ENCODE measurements at regions not wholly inside any gene's neighbourhood (a gene's known extent, or its start where the extent isn't known, plus 50 kb on each side); places are given as distances from the start of the nearest gene placed in this dataset.

- H3K27ac ChIP-seq (ENCODE audit: low read length): no peak overlapping the region
- no peak for DNase-seq
- no peaks in the 10 kb centered on the region for H3K27me3 ChIP-seq (ENCODE audit: low read length)
- no peak overlapping the region for H3K4me2 ChIP-seq (ENCODE audit: low read depth, low read length, poor library complexity, severe bottlenecking)
- H3K9me3 ChIP-seq (ENCODE audit: low read length): no peaks in the 10 kb centered on the region
- H3K36me3 ChIP-seq (ENCODE audit: insufficient read depth, low read length): no peaks in the 10 kb centered on the region
- no peaks in the 10 kb centered on the region for H3K9me2 ChIP-seq (replicated peaks; ENCODE audit: insufficient read depth, low read length)
- no peaks in the 10 kb centered on the region for H4K20me1 ChIP-seq (ENCODE audit: insufficient read depth, low read depth, low read length)
- no peak overlapping the region for H3K9ac ChIP-seq (ENCODE audit: low read length)
- peaks cover 26% of the 10 kb centered on the region for H3K4me1 ChIP-seq (ENCODE audit: low read length)
- no peak overlapping the region for H2AFZ ChIP-seq (ENCODE audit: low read length)
- H3K79me2 ChIP-seq (ENCODE audit: low read length): no peaks in the 10 kb centered on the region
- H3K4me3 ChIP-seq (ENCODE audit: low read length): no peak overlapping the region
Observed at GRCh38 chr14:61226015-61226654, 55.0 kb downstream of the TMEM30B start.

GRCh38 chr14:61225344-61225743, 55.8 kb downstream of the TMEM30B start:
- DNase-seq: no peak
- Histone ChIP-seq H2AFZ (ENCODE audit: low read length) (0 out of 2 replicates have a peak overlapping the region, but pooled peaks have one; percentile 17), H3K9me2 (replicated peaks; ENCODE audit: insufficient read depth, low read length) (no peaks in the 10 kb centered on the region), H3K4me2 (ENCODE audit: low read depth, low read length, poor library complexity, severe bottlenecking) (no peak overlapping the region), H4K20me1 (ENCODE audit: insufficient read depth, low read depth, low read length) (no peaks in the 10 kb centered on the region), H3K79me2 (ENCODE audit: low read length) (no peaks in the 10 kb centered on the region), H3K4me1 (ENCODE audit: low read length) (peaks cover 26% of the 10 kb centered on the region), H3K27me3 (ENCODE audit: low read length) (no peaks in the 10 kb centered on the region), H3K9me3 (ENCODE audit: low read length) (no peaks in the 10 kb centered on the region), H3K36me3 (ENCODE audit: insufficient read depth, low read length) (no peaks in the 10 kb centered on the region), H3K27ac (ENCODE audit: low read length) (no peak overlapping the region), H3K4me3 (ENCODE audit: low read length) (no peak overlapping the region), H3K9ac (ENCODE audit: low read length) (no peak overlapping the region)

GRCh38 chr14:61223552-61223951, 57.6 kb downstream of the TMEM30B start:
- DNase-seq: no peak
- H3K4me3 ChIP-seq (ENCODE audit: low read length): no peak overlapping the region
- H3K9me3 ChIP-seq (ENCODE audit: low read length): no peaks in the 10 kb centered on the region
- peak overlapping the region; percentile 55; the same call in 1 of the 2 replicates for H2AFZ ChIP-seq (ENCODE audit: low read length)
- no peaks in the 10 kb centered on the region for H3K9me2 ChIP-seq (replicated peaks; ENCODE audit: insufficient read depth, low read length)
- H3K4me1 ChIP-seq (ENCODE audit: low read length): peaks cover 26% of the 10 kb centered on the region
- no peak overlapping the region for H3K9ac ChIP-seq (ENCODE audit: low read length)
- H3K79me2 ChIP-seq (ENCODE audit: low read length): no peaks in the 10 kb centered on the region
- H4K20me1 ChIP-seq (ENCODE audit: insufficient read depth, low read depth, low read length): no peaks in the 10 kb centered on the region
- no peaks in the 10 kb centered on the region for H3K36me3 ChIP-seq (ENCODE audit: insufficient read depth, low read length)
- H3K27me3 ChIP-seq (ENCODE audit: low read length): no peaks in the 10 kb centered on the region
- no peak overlapping the region for H3K27ac ChIP-seq (ENCODE audit: low read length)
- no peak overlapping the region for H3K4me2 ChIP-seq (ENCODE audit: low read depth, low read length, poor library complexity, severe bottlenecking)

GRCh38 chr14:61222388-61222787, 58.8 kb downstream of the TMEM30B start:
- peak; percentile 53 for DNase-seq
- Histone ChIP-seq H4K20me1 (ENCODE audit: insufficient read depth, low read depth, low read length) (no peaks in the 10 kb centered on the region), H3K9me3 (ENCODE audit: low read length) (no peaks in the 10 kb centered on the region), H3K9ac (ENCODE audit: low read length) (no peak overlapping the region), H3K9me2 (replicated peaks; ENCODE audit: insufficient read depth, low read length) (no peaks in the 10 kb centered on the region), H3K4me3 (ENCODE audit: low read length) (no peak overlapping the region), H3K27me3 (ENCODE audit: low read length) (no peaks in the 10 kb centered on the region), H2AFZ (ENCODE audit: low read length) (peak overlapping the region; percentile 41; the same call in 1 of the 2 replicates), H3K27ac (ENCODE audit: low read length) (no peak overlapping the region), H3K4me1 (ENCODE audit: low read length) (peaks cover 26% of the 10 kb centered on the region), H3K36me3 (ENCODE audit: insufficient read depth, low read length) (no peaks in the 10 kb centered on the region), H3K79me2 (ENCODE audit: low read length) (no peaks in the 10 kb centered on the region), H3K4me2 (ENCODE audit: low read depth, low read length, poor library complexity, severe bottlenecking) (peak overlapping the region; percentile 32)

GRCh38 chr14:61221906-61222305, 59.2 kb downstream of the TMEM30B start:
- Histone ChIP-seq H3K27ac (ENCODE audit: low read length) (no peak overlapping the region), H3K79me2 (ENCODE audit: low read length) (no peaks in the 10 kb centered on the region), H3K36me3 (ENCODE audit: insufficient read depth, low read length) (no peaks in the 10 kb centered on the region), H3K9me3 (ENCODE audit: low read length) (no peaks in the 10 kb centered on the region), H3K4me3 (ENCODE audit: low read length) (no peak overlapping the region), H3K9ac (ENCODE audit: low read length) (no peak overlapping the region), H3K4me1 (ENCODE audit: low read length) (peaks cover 26% of the 10 kb centered on the region), H3K4me2 (ENCODE audit: low read depth, low read length, poor library complexity, severe bottlenecking) (peak overlapping the region; percentile 32), H3K9me2 (replicated peaks; ENCODE audit: insufficient read depth, low read length) (no peaks in the 10 kb centered on the region), H3K27me3 (ENCODE audit: low read length) (no peaks in the 10 kb centered on the region), H4K20me1 (ENCODE audit: insufficient read depth, low read depth, low read length) (no peaks in the 10 kb centered on the region), H2AFZ (ENCODE audit: low read length) (peak overlapping the region; percentile 15; the same call in 1 of the 2 replicates)
- DNase-seq: no peak

DNA sequence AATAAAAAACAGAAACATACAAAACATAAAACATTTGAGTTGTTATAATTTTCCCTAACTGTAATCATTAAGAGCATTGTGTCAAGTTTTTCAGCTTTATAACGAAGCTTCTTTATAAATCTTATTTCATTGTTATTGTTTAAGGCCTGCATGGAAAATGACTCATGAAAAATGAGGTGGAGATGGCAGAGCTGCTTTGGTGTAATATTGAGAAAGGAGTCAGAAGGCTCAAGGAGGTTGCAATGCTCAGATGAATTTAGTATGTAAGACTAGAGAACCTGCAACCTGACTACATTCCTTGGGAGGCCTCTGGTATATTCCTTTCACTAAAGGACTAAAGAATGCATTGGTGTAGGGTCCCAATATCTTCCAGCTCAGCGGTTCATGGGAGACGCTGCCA, 61.5 kb downstream of the TMEM30B start:
- Histone ChIP-seq H3K4me2 (ENCODE audit: low read depth, low read length, poor library complexity, severe bottlenecking) (no peak overlapping the region), H3K9ac (ENCODE audit: low read length) (no peak overlapping the region)

DNA sequence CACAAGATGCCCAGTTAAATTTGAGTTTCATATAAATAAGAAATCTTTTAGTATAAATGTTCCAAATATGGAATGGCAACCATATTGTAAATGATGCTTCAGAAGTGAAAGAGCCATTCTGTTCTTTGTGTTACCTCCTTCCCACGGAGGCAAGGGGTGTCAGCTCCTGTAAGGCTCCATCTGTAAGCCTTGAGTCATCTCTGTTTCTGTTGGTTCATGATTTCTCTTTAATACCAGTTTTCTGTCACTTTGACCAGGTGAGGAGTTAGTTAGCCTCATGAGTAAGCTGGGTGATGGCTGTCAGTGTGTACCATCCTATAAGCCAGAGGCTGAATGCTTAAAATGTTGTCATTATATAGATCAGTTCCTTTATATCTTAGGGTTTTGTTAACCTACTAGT, 61.9 kb downstream of the TMEM30B start:
- H3K9me2 ChIP-seq (replicated peaks; ENCODE audit: insufficient read depth, low read length): no peaks in the 10 kb centered on the region
- H2AFZ ChIP-seq (ENCODE audit: low read length): no peak overlapping the region; the same call in 1 of the 2 replicates
- peaks cover 26% of the 10 kb centered on the region for H3K4me1 ChIP-seq (ENCODE audit: low read length)

More for the DNA sequence above, 61.5 kb downstream of the TMEM30B start:
- no peak overlapping the region for H3K27ac ChIP-seq (ENCODE audit: low read length)
- H2AFZ ChIP-seq (ENCODE audit: low read length): no peak overlapping the region
- no peaks in the 10 kb centered on the region for H3K27me3 ChIP-seq (ENCODE audit: low read length)
- no peaks in the 10 kb centered on the region for H3K79me2 ChIP-seq (ENCODE audit: low read length)
- H3K9me3 ChIP-seq (ENCODE audit: low read length): no peaks in the 10 kb centered on the region
- DNase-seq: no peak
- H3K4me1 ChIP-seq (ENCODE audit: low read length): peaks cover 26% of the 10 kb centered on the region
- no peaks in the 10 kb centered on the region for H3K36me3 ChIP-seq (ENCODE audit: insufficient read depth, low read length)
- no peaks in the 10 kb centered on the region for H3K9me2 ChIP-seq (replicated peaks; ENCODE audit: insufficient read depth, low read length)
- no peak overlapping the region for H3K4me3 ChIP-seq (ENCODE audit: low read length)
- no peaks in the 10 kb centered on the region for H4K20me1 ChIP-seq (ENCODE audit: insufficient read depth, low read depth, low read length)

GRCh38 chr14:61218767-61219166, 62.4 kb downstream of the TMEM30B start:
- Histone ChIP-seq H3K9me2 (replicated peaks; ENCODE audit: insufficient read depth, low read length) (no peaks in the 10 kb centered on the region), H3K9me3 (ENCODE audit: low read length) (no peaks in the 10 kb centered on the region), H3K4me1 (ENCODE audit: low read length) (peaks cover 26% of the 10 kb centered on the region), H3K36me3 (ENCODE audit: insufficient read depth, low read length) (no peaks in the 10 kb centered on the region), H2AFZ (ENCODE audit: low read length) (no peak overlapping the region), H3K79me2 (ENCODE audit: low read length) (no peaks in the 10 kb centered on the region), H3K9ac (ENCODE audit: low read length) (no peak overlapping the region), H3K4me3 (ENCODE audit: low read length) (no peak overlapping the region), H3K4me2 (ENCODE audit: low read depth, low read length, poor library complexity, severe bottlenecking) (no peak overlapping the region), H4K20me1 (ENCODE audit: insufficient read depth, low read depth, low read length) (no peaks in the 10 kb centered on the region), H3K27me3 (ENCODE audit: low read length) (no peaks in the 10 kb centered on the region), H3K27ac (ENCODE audit: low read length) (no peak overlapping the region)
- no peak for DNase-seq

More for the DNA sequence above, 61.9 kb downstream of the TMEM30B start:
- Histone ChIP-seq H3K27ac (ENCODE audit: low read length) (no peak overlapping the region), H3K9me3 (ENCODE audit: low read length) (no peaks in the 10 kb centered on the region), H3K27me3 (ENCODE audit: low read length) (no peaks in the 10 kb centered on the region), H3K36me3 (ENCODE audit: insufficient read depth, low read length) (no peaks in the 10 kb centered on the region), H3K4me2 (ENCODE audit: low read depth, low read length, poor library complexity, severe bottlenecking) (no peak overlapping the region), H3K9ac (ENCODE audit: low read length) (no peak overlapping the region), H4K20me1 (ENCODE audit: insufficient read depth, low read depth, low read length) (no peaks in the 10 kb centered on the region), H3K4me3 (ENCODE audit: low read length) (no peak overlapping the region), H3K79me2 (ENCODE audit: low read length) (no peaks in the 10 kb centered on the region)
- no peak for DNase-seq

Measured in Karpas-422 (cell line).